Osteocyte (in vitro differentiated cells): ENCODE measurements at regions not wholly inside any gene's neighbourhood (a gene's known extent, or its start where the extent isn't known, plus 50 kb on each side); places are given as distances from the start of the nearest gene placed in this dataset.
A peak's percentile ranks its signal among the peaks of the same experiment; 100 is the strongest.

Experiments used
- DNase-seq: peaks from one replicate; pipeline ENCODE4 v3.0.0; 2021; ENCODE audit warnings: mixed read lengths; ENCODE audit not compliant: unreplicated experiment; ENCODE audit errors: extremely low spot score
- H3K27ac Mint-ChIP-seq: one replicate; pipeline ENCODE4 v1.8.0; 2021; ENCODE audit warnings: mild to moderate bottlenecking, mixed read lengths; ENCODE audit not compliant: unreplicated experiment
- H3K27me3 Mint-ChIP-seq: one replicate; pipeline ENCODE4 v1.8.0; 2021; ENCODE audit warnings: mixed read lengths; ENCODE audit not compliant: unreplicated experiment
- H3K36me3 Mint-ChIP-seq: one replicate; pipeline ENCODE4 v1.8.0; 2021; ENCODE audit warnings: mixed read lengths; ENCODE audit not compliant: unreplicated experiment
- H3K4me1 Mint-ChIP-seq: one replicate; pipeline ENCODE4 v1.8.0; 2021; ENCODE audit warnings: mixed read lengths; ENCODE audit not compliant: unreplicated experiment
- H3K4me3 Mint-ChIP-seq: one replicate; pipeline ENCODE4 v1.8.0; 2021; ENCODE audit warnings: mild to moderate bottlenecking, moderate library complexity, mixed read lengths; ENCODE audit not compliant: unreplicated experiment
- H3K9me3 Mint-ChIP-seq: one replicate; pipeline ENCODE4 v1.8.0; 2021; ENCODE audit warnings: mixed read lengths; ENCODE audit not compliant: unreplicated experiment
- CTCF ChIP-seq: fragments of 200-600 bp; sonication (generic); IDR thresholded peaks from 2 replicates; pipeline ENCODE4 v1.5.0; 2021; ENCODE audit warnings: antibody characterized with exemption, mild to moderate bottlenecking, moderate library complexity

GRCh38 chr12:91989143-91989542 is 156.5 kb downstream of the BTG1 start:
- peaks cover 66% of the 10 kb centered on the region for H3K4me1 Mint-ChIP-seq

GRCh38 chr12:91988086-91988923 is 157.3 kb downstream of the BTG1 start:
- no peak for DNase-seq
- no peak for TF ChIP-seq CTCF
- Mint-ChIP-seq H3K27me3 (no peaks in the 10 kb centered on the region), H3K4me3 (no peak overlapping the region), H3K4me1 (peaks cover 69% of the 10 kb centered on the region), H3K36me3 (no peaks in the 10 kb centered on the region), H3K27ac (no peak overlapping the region), H3K9me3 (no peaks in the 10 kb centered on the region)

More at GRCh38 chr12:91989143-91989542, 156.5 kb downstream of the BTG1 start:
- no peaks in the 10 kb centered on the region for H3K9me3 Mint-ChIP-seq
- no peaks in the 10 kb centered on the region for H3K36me3 Mint-ChIP-seq
- TF ChIP-seq CTCF = no peak
- DNase-seq = no peak
- H3K27ac Mint-ChIP-seq = no peak overlapping the region
- H3K4me3 Mint-ChIP-seq = no peak overlapping the region
- H3K27me3 Mint-ChIP-seq = no peaks in the 10 kb centered on the region

- Mint-ChIP-seq H3K4me3 (no peak overlapping the region), H3K9me3 (no peaks in the 10 kb centered on the region), H3K36me3 (no peaks in the 10 kb centered on the region), H3K27ac (no peak overlapping the region), H3K27me3 (no peaks in the 10 kb centered on the region), H3K4me1 (peaks cover 62% of the 10 kb centered on the region)
- no peak for TF ChIP-seq CTCF
- DNase-seq = no peak
Measured at GRCh38 chr12:91986084-91986483, 159.6 kb downstream of the BTG1 start.

GRCh38 chr12:91985002-91985787 is 160.5 kb downstream of the BTG1 start:
- no peak overlapping the region for H3K4me3 Mint-ChIP-seq
- H3K27me3 Mint-ChIP-seq = no peaks in the 10 kb centered on the region
- peaks cover 61% of the 10 kb centered on the region for H3K4me1 Mint-ChIP-seq
- TF ChIP-seq CTCF = no peak
- H3K36me3 Mint-ChIP-seq = no peaks in the 10 kb centered on the region
- no peaks in the 10 kb centered on the region for H3K9me3 Mint-ChIP-seq
- H3K27ac Mint-ChIP-seq = peak overlapping the region; percentile 58
- DNase-seq = no peak

GRCh38 chr12:91984556-91984955 is 161.1 kb downstream of the BTG1 start:
- Mint-ChIP-seq H3K27me3 (no peaks in the 10 kb centered on the region), H3K27ac (peak overlapping the region; percentile 65)
- DNase-seq = no peak

More at GRCh38 chr12:91984556-91984955, 161.1 kb downstream of the BTG1 start:
- Mint-ChIP-seq H3K4me3 (no peak overlapping the region), H3K4me1 (peaks cover 58% of the 10 kb centered on the region), H3K9me3 (no peaks in the 10 kb centered on the region), H3K36me3 (no peaks in the 10 kb centered on the region)
- TF ChIP-seq CTCF = no peak
